ENCODE measurements at regions not wholly inside any gene's neighbourhood (a gene's known extent, or its start where the extent isn't known, plus 50 kb on each side); places are given as distances from the start of the nearest gene placed in this dataset.
"Not testable (repeated sequence)": the region's sequence is repeated elsewhere in the genome, so short reads cannot be mapped to it uniquely, and the experiment has no call there.

GRCh38 chr7:66459783-66460413 is 168.8 kb upstream of the KCTD7 start:
- H3K9ac ChIP-seq (ENCODE audit: low read length in 3 of 3); H3K9me3 ChIP-seq (ENCODE audit: control insufficient read depth in 2 of 3, insufficient read depth in 1 of 3, low read length in 3 of 3); H3K4me1 ChIP-seq (ENCODE audit: control insufficient read depth in 2 of 3, insufficient read depth in 2 of 3, low read depth in 1 of 3, low read length in 3 of 3); FAIRE-seq; H3K4me3 ChIP-seq (ENCODE audit: low read length in 3 of 3); H3K36me3 ChIP-seq (ENCODE audit: control insufficient read depth in 2 of 3, insufficient read depth in 3 of 3, low read length in 3 of 3); DNase-seq; H3K27me3 ChIP-seq (ENCODE audit: control insufficient read depth, insufficient read depth, low read length); H3K27ac ChIP-seq (ENCODE audit: low read depth in 2 of 2, low read length in 2 of 2); intact Hi-C loops (cut with DNase I): not testable (repeated sequence)

- intact Hi-C loops (cut with DNase I) = no loop called here
- no peak for FAIRE-seq
- no peaks in the 10 kb centered on the region for H3K9me3 ChIP-seq (ENCODE audit: control insufficient read depth in 2 of 3, insufficient read depth in 1 of 3, low read length in 3 of 3)
- no peak overlapping the region for H3K4me3 ChIP-seq (ENCODE audit: low read length in 3 of 3)
- H3K27ac ChIP-seq (ENCODE audit: low read depth in 2 of 2, low read length in 2 of 2) = no peak overlapping the region
- DNase-seq = no peak
- TF ChIP-seq CTCF (IDR thresholded peaks at IDR 0.05; ENCODE audit: borderline replicate concordance, extremely low read depth, insufficient read depth) = no peak
- no peak overlapping the region for H3K9ac ChIP-seq (ENCODE audit: low read length in 3 of 3)
- H3K4me1 ChIP-seq (ENCODE audit: control insufficient read depth in 2 of 3, insufficient read depth in 2 of 3, low read depth in 1 of 3, low read length in 3 of 3) = no peaks in the 10 kb centered on the region
- H3K36me3 ChIP-seq (ENCODE audit: control insufficient read depth in 2 of 3, insufficient read depth in 3 of 3, low read length in 3 of 3) = no peaks in the 10 kb centered on the region
- no peaks in the 10 kb centered on the region for H3K27me3 ChIP-seq (ENCODE audit: control insufficient read depth, insufficient read depth, low read length)
Observed at GRCh38 chr7:66460921-66461361, 167.7 kb upstream of the KCTD7 start.

GRCh38 chr7:66461397-66461796 is 167.3 kb upstream of the KCTD7 start:
- FAIRE-seq; H3K27me3 ChIP-seq (ENCODE audit: control insufficient read depth, insufficient read depth, low read length); H3K9me3 ChIP-seq (ENCODE audit: control insufficient read depth in 2 of 3, insufficient read depth in 1 of 3, low read length in 3 of 3); H3K27ac ChIP-seq (ENCODE audit: low read depth in 2 of 2, low read length in 2 of 2); H3K4me3 ChIP-seq (ENCODE audit: low read length in 3 of 3); H3K9ac ChIP-seq (ENCODE audit: low read length in 3 of 3); intact Hi-C loops (cut with DNase I); DNase-seq; H3K4me1 ChIP-seq (ENCODE audit: control insufficient read depth in 2 of 3, insufficient read depth in 2 of 3, low read depth in 1 of 3, low read length in 3 of 3); H3K36me3 ChIP-seq (ENCODE audit: control insufficient read depth in 2 of 3, insufficient read depth in 3 of 3, low read length in 3 of 3): not testable (repeated sequence)

GRCh38 chr7:66462831-66463230 is 165.8 kb upstream of the KCTD7 start:
- H3K4me1 ChIP-seq (ENCODE audit: control insufficient read depth in 2 of 3, insufficient read depth in 2 of 3, low read depth in 1 of 3, low read length in 3 of 3); DNase-seq; H3K27ac ChIP-seq (ENCODE audit: low read depth in 2 of 2, low read length in 2 of 2); intact Hi-C loops (cut with DNase I); H3K9me3 ChIP-seq (ENCODE audit: control insufficient read depth in 2 of 3, insufficient read depth in 1 of 3, low read length in 3 of 3); H3K4me3 ChIP-seq (ENCODE audit: low read length in 3 of 3); H3K36me3 ChIP-seq (ENCODE audit: control insufficient read depth in 2 of 3, insufficient read depth in 3 of 3, low read length in 3 of 3); H3K9ac ChIP-seq (ENCODE audit: low read length in 3 of 3); FAIRE-seq; H3K27me3 ChIP-seq (ENCODE audit: control insufficient read depth, insufficient read depth, low read length): not testable (repeated sequence)

GRCh38 chr7:66464059-66464458 is 164.6 kb upstream of the KCTD7 start:
- no peaks in the 10 kb centered on the region for H3K4me1 ChIP-seq (ENCODE audit: control insufficient read depth in 2 of 3, insufficient read depth in 2 of 3, low read depth in 1 of 3, low read length in 3 of 3)
- H3K4me3 ChIP-seq (ENCODE audit: low read length in 3 of 3) = no peak overlapping the region
- H3K36me3 ChIP-seq (ENCODE audit: control insufficient read depth in 2 of 3, insufficient read depth in 3 of 3, low read length in 3 of 3) = no peaks in the 10 kb centered on the region
- DNase-seq (no peak), FAIRE-seq (no peak)
- intact Hi-C loops (cut with DNase I) = no loop called here
- no peak for TF ChIP-seq CTCF (IDR thresholded peaks at IDR 0.05; ENCODE audit: borderline replicate concordance, extremely low read depth, insufficient read depth)
- H3K27ac ChIP-seq (ENCODE audit: low read depth in 2 of 2, low read length in 2 of 2) = no peak overlapping the region
- no peak overlapping the region for H3K9ac ChIP-seq (ENCODE audit: low read length in 3 of 3)
- H3K27me3 ChIP-seq (ENCODE audit: control insufficient read depth, insufficient read depth, low read length) = no peaks in the 10 kb centered on the region
- H3K9me3 ChIP-seq (ENCODE audit: control insufficient read depth in 2 of 3, insufficient read depth in 1 of 3, low read length in 3 of 3) = no peaks in the 10 kb centered on the region

Data from kidney (tissue), 13 donors.